Upper lobe of right lung (tissue), 1 donor: ENCODE measurements at regions not wholly inside any gene's neighbourhood (a gene's known extent, or its start where the extent isn't known, plus 50 kb on each side); places are given as distances from the start of the nearest gene placed in this dataset.

Source experiments
- ATAC-seq: fragments of 200-7000 bp; cut with Tn5 transposase; one replicate; pipeline ENCODE4 v1.9.1; 2020; ENCODE audit warnings: mild to moderate bottlenecking, moderate library complexity
- DNase-seq: peaks from one replicate; pipeline ENCODE4 v3.0.0-alpha.2; 2020
- H3K27ac ChIP-seq: fragments of 200-600 bp; one replicate; pipeline ENCODE4 v1.8.0; 2022
- H3K27me3 ChIP-seq: fragments of 200-600 bp; one replicate; pipeline ENCODE4 v1.8.0; 2022; ENCODE audit warnings: mild to moderate bottlenecking
- H3K36me3 ChIP-seq: fragments of 200-600 bp; one replicate; pipeline ENCODE4 v1.8.0; 2022
- H3K4me1 ChIP-seq: fragments of 200-600 bp; one replicate; pipeline ENCODE4 v1.8.0; 2022
- H3K4me3 ChIP-seq: fragments of 200-600 bp; one replicate; pipeline ENCODE4 v1.8.0; 2022; ENCODE audit warnings: mild to moderate bottlenecking
- H3K9me3 ChIP-seq: fragments of 200-600 bp; one replicate; pipeline ENCODE4 v1.8.0; 2022
- intact Hi-C: fragments of 100-400 bp; cut with DNase I; formaldehyde crosslinking; loops from one replicate; pipeline ENCODE4 v1.11.0; 2022
- TF ChIP-seq, protein P1 (sequence below): fragments of 200-600 bp; IDR thresholded peaks from one replicate; pipeline ENCODE4 v1.8.0; 2022; ENCODE audit warnings: antibody characterized with exemption
- donor health status: DM: no; HTN: yes; CAD: no; lungs with severe emphysema.

DNA sequence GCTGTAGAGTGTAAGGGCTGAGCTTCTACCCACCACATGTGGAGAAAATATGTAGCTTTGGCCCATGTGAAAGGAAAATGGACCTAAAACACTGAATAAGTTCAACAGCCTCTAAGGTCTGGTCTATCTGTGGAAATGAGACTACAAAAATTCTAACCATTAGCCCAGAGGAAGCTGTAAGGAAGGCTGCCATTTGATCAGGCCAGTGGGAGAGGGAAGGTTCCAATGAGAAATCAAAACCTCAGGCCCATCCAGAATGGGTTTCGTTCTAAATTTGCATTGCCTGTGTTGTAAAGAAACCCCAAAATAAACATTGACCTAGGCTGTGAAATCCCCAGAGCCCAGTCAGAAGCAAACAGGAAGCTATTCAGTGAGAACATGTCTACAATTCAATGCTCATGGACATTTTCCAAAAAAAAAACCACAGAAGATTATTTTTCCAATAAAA, 320.4 kb upstream of the SLC7A11 start:
- Histone ChIP-seq H3K27ac (no peak overlapping the region), H3K4me3 (no peak overlapping the region), H3K36me3 (no peaks in the 10 kb centered on the region), H3K9me3 (no peaks in the 10 kb centered on the region), H3K4me1 (no peaks in the 10 kb centered on the region), H3K27me3 (no peaks in the 10 kb centered on the region)
- intact Hi-C loops, result no loop called here
- DNase-seq, result no peak
- no peak for ATAC-seq
- TF ChIP-seq, protein P1, sequence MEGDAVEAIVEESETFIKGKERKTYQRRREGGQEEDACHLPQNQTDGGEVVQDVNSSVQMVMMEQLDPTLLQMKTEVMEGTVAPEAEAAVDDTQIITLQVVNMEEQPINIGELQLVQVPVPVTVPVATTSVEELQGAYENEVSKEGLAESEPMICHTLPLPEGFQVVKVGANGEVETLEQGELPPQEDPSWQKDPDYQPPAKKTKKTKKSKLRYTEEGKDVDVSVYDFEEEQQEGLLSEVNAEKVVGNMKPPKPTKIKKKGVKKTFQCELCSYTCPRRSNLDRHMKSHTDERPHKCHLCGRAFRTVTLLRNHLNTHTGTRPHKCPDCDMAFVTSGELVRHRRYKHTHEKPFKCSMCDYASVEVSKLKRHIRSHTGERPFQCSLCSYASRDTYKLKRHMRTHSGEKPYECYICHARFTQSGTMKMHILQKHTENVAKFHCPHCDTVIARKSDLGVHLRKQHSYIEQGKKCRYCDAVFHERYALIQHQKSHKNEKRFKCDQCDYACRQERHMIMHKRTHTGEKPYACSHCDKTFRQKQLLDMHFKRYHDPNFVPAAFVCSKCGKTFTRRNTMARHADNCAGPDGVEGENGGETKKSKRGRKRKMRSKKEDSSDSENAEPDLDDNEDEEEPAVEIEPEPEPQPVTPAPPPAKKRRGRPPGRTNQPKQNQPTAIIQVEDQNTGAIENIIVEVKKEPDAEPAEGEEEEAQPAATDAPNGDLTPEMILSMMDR, result no peak

DNA sequence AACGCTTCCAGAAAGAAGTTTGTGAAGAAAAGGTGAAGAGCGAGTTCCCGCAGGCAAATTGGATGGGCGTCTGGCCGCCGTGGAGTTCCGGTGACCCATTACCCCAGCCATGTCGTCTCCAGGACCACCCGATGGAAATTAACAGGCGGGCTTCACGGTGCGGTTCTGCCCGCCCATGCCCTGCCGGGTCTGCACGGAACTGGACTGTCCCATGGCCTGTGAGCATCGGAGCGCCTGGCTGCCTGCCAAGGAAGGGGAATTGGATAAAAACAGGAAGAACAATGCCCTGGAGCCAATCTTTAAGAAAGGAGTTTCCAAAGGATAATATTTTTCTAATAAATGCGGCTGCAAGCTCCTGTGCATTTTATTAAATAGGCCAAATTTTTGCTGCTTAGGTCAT, 319.8 kb upstream of the SLC7A11 start:
- intact Hi-C loops, result no loop called here
- Histone ChIP-seq H3K27me3 (no peaks in the 10 kb centered on the region), H3K9me3 (no peaks in the 10 kb centered on the region), H3K4me3 (no peak overlapping the region), H3K36me3 (no peaks in the 10 kb centered on the region), H3K27ac (no peak overlapping the region), H3K4me1 (no peaks in the 10 kb centered on the region)
- TF ChIP-seq, protein P1, result no peak
- no peak for ATAC-seq
- DNase-seq, result no peak

DNA sequence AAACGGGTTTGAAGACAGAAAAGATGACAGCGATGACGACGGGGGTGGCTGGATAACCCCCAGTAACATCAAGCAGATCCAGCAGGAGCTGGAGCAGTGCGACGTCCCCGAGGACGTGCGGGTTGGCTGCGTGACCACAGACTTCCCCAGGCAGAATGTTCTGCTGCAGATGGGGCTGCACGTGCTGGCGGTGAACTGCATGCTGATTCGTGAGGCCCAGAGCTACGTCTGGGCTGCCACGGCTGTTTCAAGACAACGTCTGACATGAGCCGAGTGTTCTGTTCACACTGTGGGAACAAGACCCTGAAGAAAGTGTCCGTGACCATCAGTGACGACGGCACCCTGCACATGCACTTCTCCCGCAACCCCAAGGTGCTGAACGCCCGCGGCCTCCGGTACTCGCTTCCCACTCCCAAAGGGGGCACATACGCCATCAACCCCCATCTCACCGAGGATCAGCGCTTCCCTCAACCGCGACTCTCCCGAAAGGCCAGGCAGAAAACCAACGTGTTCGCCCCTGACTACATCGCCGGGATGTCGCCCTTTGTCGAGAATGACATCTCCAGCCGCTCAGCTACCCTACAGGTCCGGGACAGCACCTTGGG, 319.2 kb upstream of the SLC7A11 start:
- Histone ChIP-seq H3K4me1 (no peaks in the 10 kb centered on the region), H3K27me3 (no peaks in the 10 kb centered on the region), H3K9me3 (no peaks in the 10 kb centered on the region), H3K27ac (no peak overlapping the region), H3K4me3 (no peak overlapping the region), H3K36me3 (no peaks in the 10 kb centered on the region)
- peak; percentile 60 for DNase-seq
- TF ChIP-seq, protein P1, result no peak
- ATAC-seq, result no peak
- intact Hi-C loops, result no loop called here

DNA sequence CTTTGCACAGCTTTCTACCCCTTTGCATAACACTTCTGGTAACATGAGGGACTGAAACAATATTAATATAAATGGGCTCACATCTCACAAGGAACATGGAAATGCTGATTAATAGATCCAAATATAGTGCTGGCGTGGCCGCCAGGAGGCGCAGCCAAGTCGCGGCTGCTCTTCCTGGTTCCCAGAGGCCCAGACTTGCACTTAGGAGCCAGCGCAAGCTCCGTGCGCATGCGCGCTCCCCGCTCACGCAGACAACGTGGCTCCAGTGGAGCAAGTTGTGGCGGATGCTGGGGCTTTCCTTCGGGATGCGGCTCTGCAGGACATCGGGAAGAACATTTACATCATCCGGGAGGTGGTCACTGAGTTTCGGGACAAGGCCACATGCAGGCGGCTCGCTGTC, 318.3 kb upstream of the SLC7A11 start:
- intact Hi-C loops, result no loop called here
- H3K4me3 ChIP-seq, result no peak overlapping the region
- H3K9me3 ChIP-seq, result no peaks in the 10 kb centered on the region
- H3K36me3 ChIP-seq, result no peaks in the 10 kb centered on the region
- no peaks in the 10 kb centered on the region for H3K27me3 ChIP-seq
- TF ChIP-seq, protein P1, result no peak
- DNase-seq (no peak), ATAC-seq (no peak)
- H3K27ac ChIP-seq, result no peak overlapping the region
- no peaks in the 10 kb centered on the region for H3K4me1 ChIP-seq

DNA sequence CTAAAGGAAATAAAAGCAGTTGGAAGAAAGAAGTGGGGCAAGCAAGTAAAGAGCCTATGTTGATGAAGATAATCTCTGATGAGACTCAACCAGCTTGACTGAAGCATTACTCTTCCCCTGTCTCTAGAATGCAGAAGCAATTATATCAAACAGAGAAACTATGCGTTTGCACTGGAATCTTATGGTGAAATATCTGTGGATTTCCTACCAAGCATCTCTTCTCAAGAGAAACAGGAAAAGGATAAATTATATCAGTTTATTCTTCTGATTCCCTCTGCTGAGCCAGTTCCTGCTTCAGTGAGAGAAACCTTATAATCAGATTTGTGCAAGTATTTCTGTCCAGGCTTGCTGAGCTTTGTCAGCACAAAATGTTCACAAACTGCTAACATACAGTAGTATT, 316.7 kb upstream of the SLC7A11 start:
- DNase-seq (no peak), ATAC-seq (no peak)
- Histone ChIP-seq H3K27ac (no peak overlapping the region), H3K4me1 (no peaks in the 10 kb centered on the region), H3K9me3 (no peaks in the 10 kb centered on the region), H3K27me3 (no peaks in the 10 kb centered on the region), H3K36me3 (no peaks in the 10 kb centered on the region), H3K4me3 (no peak overlapping the region)
- intact Hi-C loops, result no loop called here
- TF ChIP-seq, protein P1, result no peak

DNA sequence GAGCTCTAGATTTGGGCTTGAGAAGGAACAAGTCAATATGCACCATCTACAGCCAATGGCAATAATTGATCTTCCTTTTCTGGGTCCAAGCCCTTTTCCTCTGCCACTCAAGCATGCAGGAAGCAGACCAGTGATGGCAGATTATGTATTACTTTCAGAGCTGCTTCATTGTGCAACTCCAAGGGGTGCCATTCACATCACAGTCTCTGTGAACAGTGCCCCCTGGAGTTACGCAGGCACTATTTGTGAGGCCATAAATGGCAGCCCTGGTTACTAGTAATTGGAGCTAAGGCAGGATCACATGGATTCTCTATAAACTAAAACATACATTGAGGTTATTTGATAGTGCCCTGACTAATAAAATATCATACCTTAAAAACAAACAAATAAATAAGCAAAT, 313.4 kb upstream of the SLC7A11 start:
- H3K27me3 ChIP-seq, result no peaks in the 10 kb centered on the region
- no peak overlapping the region for H3K4me3 ChIP-seq
- no peaks in the 10 kb centered on the region for H3K4me1 ChIP-seq
- H3K36me3 ChIP-seq, result no peaks in the 10 kb centered on the region
- DNase-seq, result no peak
- no peaks in the 10 kb centered on the region for H3K9me3 ChIP-seq
- no peak overlapping the region for H3K27ac ChIP-seq
- peak; percentile 29 for ATAC-seq
- TF ChIP-seq, protein P1, result no peak
- intact Hi-C loops, result no loop called here
